ENCODE measurements at regions not wholly inside any gene's neighbourhood (a gene's known extent, or its start where the extent isn't known, plus 50 kb on each side); places are given as distances from the start of the nearest gene placed in this dataset.

DNA sequence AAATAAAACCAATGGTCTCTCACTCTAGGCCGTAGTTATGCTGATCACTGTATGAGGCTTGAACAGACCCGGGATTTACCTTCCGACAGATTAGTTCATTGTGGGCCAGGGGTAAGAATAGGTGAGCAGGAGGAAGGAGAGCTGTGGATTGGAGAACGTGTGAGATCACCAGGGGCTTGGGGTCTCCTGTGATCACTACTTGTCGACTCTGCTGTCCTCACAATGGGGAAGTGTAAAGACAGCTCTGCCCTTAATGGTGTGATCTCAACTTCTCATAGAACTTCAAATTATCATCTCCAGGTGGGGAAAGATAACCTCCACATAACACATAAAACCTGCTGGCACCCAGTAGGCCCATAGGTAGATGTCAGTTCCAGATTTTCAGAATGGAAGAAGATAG lies 56.2 kb upstream of the RPS6KA3 start:
- no peak for DNase-seq (ENCODE audit: low read depth)

DNA sequence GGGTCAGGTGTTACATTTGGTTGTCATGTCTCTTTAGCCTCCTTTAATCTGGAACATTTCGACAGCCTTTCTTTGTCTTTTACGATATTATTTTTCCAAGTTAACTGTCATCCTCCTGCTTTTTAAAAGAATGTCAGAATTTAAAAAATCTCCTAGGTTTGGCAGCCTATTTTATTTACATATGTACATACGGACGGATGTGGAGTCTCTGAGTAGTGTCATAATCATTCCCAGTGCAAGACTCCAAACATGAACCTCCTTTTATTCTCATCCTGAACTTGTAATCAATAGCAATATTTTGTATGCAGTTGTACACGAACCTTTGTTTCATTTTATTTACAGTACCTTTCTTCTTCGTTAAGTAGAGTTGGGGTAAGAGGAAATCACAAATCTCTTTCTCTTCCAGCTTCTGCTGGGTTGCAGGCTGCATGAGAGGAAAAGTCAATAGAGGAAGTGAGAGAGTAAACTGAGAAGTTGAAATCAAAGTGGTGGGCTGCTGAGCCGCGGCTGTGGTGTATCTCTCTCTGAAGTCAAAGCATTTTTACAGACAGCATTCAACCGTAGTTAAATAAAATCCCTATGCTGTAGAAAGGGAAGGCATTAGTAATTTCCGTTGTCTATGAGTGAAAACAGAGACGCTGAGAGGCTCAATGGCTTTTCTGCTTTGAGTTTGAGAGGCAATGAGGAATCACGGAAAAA lies 53.9 kb upstream of the RPS6KA3 start:
- no peak for DNase-seq (ENCODE audit: low read depth)

GRCh38 chrX:20319054-20319453 lies 52.3 kb upstream of the RPS6KA3 start:
- no peak for DNase-seq (ENCODE audit: low read depth)

DNA sequence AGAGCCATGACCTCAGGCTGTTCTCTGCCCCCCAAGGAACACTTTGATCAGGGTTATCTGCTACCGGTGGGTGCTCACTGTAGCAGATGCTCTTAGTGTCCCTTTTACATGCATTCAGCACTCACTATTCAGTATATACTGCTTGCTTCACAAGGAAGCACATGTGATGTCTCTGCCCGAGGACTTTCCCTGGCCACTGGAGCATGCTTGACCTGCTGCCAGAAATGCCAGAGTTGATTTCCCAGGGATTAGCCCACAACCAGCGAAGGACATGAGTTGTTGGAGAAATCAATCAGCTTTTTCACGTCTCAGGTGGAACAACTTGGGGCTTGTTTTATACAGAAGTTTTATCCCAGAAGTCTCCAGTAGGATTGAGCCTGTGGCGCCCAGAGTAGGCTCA lies 51.2 kb upstream of the RPS6KA3 start:
- DNase-seq (ENCODE audit: low read depth) = no peak

Data from HS-27A (cell line).